ENCODE measurements at regions not wholly inside any gene's neighbourhood (a gene's known extent, or its start where the extent isn't known, plus 50 kb on each side); places are given as distances from the start of the nearest gene placed in this dataset.

GRCh38 chr1:4048076-4048475 lies 148.0 kb upstream of the C1orf174 start:
- no peak for TF ChIP-seq CTCF (IDR thresholded peaks at IDR 0.05)
- no peak for TF ChIP-seq POLR2A (IDR thresholded peaks at IDR 0.05; ENCODE audit: low read depth)
